CD4-positive, alpha-beta T cell treated with Interleukin-6 for 4 hours (primary cell): ENCODE measurements at regions not wholly inside any gene's neighbourhood (a gene's known extent, or its start where the extent isn't known, plus 50 kb on each side); places are given as distances from the start of the nearest gene placed in this dataset.

ENCODE experiments used
- DNase-seq: peaks from one replicate; pipeline ENCODE4 v3.0.0-alpha.2; 2020; ENCODE audit warnings: mixed read lengths

DNA sequence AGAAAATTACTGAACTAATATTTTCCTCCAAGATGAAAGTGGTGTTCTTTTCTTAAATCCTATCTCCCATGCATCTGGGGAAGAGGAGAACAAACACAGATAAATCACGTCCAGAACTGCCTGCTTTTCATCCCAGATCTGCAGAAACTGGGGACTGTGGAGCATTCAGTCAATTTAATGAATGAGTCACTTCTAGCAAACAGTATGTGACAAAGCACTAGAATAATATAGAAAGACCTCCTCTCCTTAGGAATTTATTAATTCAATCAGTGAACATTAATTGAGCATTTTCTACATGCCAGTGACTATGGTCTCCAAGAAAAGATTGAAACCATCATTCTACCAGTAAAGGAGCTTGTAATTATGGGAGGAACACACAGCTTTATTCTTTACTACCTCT is 693.4 kb upstream of the ID2 start:
- no peak for DNase-seq

DNA sequence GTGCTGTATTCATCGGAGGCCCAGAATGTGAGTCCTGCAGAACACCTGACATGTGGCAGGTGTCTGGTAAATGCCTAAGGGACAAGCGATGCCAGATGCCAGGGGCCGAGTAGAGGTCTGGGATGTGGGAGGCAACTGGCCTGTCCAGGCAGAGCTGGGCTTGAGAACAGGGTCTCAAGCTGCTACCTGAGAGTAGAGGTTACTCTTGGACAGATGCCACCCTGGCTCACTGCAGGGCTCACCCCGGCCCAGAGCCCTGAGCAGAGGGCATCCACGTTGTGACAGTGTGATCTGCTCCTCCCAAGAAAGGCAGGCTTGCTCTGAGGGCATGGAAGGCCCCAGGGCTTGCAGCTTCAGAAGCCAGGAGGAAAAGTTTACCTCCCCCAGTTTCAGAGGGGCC is 692.0 kb upstream of the ID2 start:
- DNase-seq: no peak

DNA sequence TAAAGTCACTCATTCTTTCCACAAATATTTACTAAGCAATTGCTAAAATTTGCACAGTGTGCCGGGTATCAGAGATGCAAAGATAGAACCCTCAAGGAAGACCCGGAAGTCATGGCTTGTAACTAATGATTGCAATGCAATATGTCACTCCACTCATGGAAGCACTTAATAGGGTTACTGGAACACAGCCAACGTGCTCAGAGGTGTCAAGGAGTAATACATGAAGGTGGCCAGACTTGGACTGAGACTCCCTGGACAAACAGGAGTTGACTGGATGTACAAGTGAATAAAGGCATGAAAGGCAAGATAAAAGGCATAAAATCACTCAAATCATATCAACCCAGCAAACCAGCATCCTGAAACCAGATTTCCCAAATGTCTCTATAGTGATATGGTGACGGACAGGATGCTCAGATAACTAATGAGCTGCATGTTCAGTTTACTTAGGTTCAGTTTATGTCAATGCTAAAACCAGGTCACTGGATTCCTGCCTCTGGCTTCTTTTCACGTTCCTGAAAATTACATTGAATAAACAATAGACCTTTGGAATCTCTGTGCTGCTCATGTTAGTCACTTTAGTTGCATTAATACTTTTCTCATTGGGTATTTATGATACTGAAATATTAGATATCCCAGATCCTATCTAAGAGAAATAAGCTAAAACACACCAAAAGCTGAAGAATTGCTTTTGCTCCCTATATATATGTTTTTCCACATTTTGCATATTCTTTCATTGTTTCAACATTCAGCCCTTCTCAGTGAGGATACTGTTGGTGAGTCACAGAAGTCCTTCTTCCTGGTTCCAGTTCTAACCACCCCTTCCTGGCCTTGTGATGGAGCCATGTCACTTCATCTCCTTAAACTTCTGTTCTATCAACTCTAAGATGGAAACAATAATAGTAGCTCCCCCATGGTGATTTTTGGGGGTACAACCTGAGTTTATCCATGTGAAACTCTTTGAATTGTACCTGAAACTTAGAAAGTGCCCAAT is 688.9 kb upstream of the ID2 start:
- no peak for DNase-seq

DNA sequence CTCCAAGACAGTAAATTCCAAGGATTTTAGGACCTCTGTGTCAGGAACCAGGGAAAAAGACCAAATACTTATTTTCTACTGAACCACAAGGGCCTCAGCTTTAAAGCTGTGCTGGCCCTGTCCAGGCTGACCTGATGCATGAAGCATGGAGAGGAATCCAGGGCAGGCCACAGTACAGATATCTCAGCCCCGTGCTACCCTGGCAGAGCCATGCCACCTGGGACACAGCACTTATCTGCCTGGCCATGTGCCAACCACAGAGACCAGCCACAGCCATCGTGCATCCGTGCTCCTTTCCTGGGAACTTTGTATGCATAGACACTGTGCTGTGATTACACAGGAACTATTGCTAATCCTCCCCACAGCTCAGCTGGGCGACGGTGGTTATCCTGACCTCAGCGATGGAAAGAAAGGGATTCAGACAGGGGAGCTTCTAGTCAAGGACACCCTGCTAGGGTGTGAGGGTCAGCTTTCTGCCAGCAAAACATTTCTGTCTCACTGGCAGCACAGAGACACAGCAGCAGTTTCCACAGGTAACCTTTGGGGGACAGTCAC is 687.4 kb upstream of the ID2 start:
- DNase-seq: no peak

DNA sequence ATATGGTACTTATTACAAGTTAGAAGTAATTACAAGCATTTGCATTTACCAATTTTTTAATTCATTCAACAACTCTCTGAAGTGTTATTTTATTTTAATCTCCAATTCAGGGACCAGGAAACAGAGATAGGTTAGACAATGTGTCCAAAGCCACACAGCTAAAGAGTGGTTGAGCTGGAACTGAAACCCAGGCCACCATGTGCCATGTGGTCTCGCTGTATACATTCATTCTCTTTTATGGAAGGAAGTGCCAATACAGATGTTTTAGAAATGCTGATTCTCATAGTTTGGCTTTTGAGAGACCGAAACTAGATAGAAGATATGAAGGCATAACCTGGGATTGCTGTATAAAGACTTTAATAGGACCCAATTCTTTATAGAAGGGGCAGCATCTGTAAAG is 684.6 kb upstream of the ID2 start:
- DNase-seq: no peak

DNA sequence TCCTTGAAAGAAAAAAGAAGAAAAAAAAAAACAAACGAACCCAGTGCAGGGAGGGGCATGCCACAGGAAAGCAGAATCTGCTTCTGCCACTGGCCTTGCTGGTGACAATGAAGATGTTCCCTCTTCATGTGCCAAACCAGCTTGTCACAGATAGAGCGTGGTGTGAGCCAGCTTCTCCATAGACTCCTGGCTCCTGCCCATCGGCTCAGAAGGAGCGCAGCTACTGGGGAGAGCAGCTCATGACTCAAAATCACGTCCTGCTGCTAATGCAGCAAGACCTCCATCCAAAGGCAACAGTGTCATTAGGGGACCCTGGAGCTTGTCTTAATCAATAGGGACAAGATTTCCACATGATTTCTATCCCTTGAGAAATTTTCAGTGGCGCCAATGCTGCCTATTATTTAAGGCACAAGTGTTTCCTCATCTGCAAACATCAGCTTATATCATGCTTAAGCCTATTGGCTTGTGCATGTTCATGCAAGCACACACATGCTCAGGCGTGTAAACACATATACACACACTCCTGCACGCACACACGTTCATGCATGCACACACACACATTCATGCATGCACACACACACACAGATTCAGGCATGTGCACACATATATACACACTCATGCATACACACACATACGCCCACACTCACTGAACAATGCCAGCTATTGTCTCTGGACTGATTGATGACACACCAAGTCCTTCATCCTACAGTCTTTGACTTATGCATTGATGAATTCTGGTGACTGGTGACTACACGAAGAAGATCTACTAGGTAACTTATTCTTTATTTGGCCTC is 682.0 kb upstream of the ID2 start:
- DNase-seq: no peak

DNA sequence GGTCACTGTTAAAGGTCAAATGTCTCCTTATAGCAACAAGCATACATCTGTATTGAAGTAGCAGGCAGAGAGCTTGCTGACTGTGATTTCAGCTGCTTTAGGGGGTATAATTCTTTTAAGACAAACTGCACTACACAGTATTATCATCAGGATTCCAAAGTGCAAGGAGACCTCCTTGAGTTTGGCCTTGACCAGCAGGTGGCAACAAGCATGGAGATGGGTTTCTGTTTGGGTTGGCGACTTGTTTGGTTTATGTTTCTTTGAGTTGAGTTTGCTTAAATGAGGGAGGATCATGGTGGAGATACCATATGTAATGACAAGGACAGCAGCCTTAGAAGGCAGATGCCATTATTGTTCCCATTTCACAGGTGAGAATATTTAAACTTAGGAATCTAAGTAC is 681.0 kb upstream of the ID2 start:
- no peak for DNase-seq

DNA sequence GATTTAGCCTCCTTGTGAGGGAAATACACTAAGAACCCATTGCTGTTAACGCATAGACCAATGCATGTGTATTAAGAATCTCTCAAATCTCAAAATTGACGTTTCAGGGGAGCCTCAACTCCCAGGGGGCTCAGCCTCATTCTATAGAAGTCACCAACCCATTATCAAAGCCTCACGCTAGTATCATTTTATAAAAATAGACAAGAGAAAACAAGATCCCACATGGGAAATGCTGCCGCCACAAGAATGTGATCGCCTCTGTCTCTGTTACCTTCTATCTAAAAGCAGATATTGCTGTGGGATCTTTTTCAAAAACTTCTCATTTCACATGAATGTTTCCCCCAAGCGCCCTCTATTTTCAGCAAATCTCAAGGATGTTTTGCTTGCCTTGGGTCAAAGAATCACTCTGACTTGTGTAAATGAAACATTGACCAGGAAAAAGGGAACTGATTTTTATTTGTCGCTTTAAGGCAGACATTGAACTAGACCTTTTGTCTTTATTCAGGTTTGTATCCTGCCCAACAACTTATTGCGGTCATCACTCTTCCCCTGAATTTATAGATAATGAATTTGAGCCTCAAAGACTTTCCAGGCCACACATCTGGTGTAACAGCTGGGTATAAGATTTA is 679.0 kb upstream of the ID2 start:
- DNase-seq: no peak

DNA sequence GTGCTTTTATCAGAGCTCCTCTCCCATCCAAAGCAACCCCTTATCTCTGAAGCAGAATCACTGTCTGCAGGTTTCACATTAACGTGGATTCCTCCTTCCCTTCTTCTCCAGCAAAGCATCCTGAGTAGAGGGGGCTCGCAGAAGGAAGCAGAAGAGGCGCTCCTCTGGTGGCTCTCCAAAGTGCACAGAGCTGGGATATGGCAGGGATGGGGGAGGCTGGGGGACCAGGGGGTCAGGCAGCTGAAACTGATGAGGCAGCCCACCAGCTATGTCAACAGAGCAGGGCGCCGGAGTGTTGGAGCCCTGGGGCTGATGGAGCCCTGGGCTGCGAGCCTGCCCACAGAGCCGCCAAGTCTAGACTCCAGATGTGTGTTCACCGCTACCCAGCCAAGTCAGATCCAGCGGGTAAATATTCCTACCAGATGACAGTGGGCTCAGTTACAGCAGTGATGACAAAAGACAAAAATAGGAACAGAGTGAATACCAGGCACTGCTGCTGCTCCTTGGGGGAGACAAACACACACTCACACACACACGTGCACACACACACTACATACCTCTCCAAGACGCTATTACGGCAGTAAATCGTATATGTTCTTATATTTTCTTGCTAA is 678.3 kb upstream of the ID2 start:
- DNase-seq: no peak

DNA sequence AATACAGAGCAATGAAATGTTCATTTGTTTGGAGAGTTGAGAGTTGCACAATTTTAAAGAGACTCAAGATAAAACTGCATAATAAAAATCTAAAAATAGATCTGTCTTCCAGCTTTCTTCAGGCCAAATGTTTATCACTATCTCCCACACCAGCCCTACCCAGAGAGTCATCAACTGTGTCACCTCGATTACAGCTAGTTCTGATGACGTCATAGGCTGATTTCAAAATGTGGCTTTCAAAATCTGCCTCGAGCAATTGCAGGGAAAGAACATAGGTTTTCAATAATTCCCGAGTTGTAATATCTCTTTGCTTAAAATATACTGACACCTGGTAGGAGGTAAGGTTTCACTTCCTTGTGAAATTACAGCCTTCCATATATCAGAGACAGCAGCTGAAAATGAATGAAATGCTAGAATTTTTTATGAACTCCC is 677.6 kb upstream of the ID2 start:
- no peak for DNase-seq

DNA sequence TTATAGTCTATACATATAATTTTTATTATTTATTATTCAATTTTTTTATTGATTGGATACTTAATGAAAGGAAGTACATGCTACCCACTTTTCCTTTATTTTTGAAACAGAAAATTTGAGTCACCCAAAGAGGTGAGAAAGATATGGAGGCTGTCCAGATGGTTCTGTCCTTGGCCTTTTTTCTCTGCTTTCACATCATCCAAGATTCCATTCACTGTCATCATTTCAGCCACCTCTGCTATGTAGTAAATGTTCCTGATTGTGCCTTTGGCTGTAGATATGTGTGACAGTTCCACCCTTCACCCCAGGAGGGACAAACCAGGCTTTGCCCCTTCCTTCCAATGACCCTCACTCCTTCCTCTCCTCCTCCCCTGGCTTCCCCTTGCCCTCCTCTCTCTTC is 675.7 kb upstream of the ID2 start:
- no peak for DNase-seq

DNA sequence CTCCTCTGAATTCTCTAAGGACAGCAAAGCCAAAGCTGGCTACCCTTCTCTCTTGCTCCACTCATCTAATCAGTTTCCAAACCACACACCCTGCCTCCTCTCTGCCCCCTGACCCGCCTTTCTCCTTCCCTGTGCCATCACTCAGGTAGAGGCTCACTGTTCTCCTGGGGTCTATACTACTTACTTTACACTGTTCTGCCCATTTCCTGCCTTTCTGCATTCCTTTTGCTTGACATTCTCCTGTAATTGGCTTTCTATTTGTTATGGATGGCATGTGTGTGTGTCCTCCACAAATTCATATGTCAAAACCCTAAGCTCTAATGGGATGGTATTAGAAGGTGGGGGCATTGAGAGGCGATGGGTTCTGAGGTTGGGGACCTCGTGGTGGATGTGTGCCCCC is 675.2 kb upstream of the ID2 start:
- no peak for DNase-seq

DNA sequence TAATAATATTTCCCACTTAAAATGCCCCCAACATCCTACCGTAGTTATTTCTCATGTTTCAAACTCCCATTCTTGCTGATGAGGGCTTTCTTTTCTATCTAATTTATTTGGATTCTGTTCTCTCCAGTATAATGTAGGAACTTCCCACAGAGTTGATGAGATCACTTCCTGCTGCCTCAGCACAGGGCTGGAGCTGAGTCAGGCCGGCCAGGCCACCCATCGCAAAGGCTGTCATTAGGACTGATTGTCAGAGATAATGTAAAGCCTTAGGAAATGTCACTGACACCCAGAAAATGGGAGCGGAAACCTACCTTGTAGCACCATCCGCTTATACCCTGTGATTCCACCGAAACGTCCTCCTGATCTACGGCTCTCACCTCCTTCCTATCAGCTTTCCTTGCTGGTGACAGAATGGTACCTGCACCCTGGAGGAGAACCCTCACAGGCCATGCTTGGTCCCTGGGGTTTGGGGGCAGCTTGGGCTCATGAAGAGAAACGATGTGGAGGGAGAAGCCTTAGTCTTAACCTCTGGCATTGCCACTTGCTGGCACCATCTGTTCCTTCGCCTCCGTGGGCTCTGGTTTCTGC is 672.8 kb upstream of the ID2 start:
- no peak for DNase-seq

DNA sequence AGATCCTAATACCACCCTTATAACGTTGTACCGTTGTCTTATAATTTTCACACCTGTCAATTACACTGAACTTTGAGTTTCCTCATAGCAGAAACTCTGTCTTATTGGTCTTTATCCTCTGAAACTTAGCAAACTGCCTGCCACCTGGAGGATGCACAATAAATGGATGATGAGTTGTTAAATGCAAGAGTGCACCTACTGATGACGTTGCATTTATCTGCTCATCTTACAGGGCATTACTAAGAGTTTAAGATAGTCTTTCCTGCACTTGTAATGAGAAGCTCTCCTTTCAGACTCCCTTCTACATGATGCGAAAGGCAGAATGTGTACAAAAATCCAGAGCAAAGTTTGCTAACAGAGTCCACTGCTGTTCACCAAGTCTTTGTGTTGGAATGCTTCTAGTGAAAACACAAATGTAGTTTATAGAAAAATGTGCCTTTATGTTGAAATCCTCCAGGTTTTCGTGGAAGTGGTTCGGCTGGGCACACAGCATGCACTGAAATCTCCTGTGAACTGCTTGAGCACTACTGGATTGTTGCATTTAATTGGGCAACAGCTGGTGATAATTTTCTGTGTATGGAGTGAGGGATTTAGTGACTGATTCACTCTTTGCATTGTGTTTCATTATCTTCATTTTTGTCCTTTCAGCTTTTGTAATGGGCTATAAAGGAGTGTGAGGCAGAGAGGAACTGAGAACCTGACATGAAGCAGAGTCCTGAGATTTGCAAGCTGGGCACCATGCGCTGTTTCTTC is 665.8 kb upstream of the ID2 start:
- no peak for DNase-seq

DNA sequence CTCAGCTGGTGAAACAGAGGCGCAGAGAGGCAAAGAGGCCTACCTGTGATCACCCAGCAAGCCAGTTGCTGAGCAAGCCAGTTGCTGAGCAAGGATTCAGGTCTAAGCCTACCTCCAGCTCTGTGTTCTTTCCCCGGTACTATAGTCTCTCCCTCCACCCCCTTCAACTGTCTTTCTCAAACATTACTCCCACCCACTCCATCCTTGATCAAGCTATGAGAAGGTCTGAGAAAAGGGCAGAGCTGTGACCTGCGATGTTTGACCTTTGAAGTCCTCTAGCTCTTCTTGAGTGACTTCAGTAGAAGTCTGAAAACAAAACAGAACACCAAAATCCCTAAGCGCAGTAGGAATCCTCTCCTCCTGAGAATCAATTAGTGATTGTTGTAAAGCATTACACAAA is 665.2 kb upstream of the ID2 start:
- DNase-seq: no peak

DNA sequence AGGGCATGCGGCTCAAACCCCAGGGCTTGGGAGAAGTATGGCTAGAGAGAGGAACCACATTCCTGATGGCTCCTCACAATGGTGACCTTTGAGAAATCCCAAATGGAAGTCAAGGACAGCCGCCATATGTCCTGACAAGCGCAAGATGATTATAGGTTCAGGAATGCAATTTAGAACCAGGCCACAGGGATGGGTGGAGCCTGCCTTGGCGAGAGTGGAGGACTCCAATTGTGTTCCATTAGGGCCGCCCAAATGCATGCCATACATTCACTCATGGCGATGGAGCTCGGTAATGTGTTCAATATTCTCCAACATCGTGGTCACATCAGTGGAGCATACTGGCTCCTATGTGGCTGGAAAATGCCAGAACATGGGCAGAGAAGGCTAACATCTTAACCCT is 662.9 kb upstream of the ID2 start:
- no peak for DNase-seq

DNA sequence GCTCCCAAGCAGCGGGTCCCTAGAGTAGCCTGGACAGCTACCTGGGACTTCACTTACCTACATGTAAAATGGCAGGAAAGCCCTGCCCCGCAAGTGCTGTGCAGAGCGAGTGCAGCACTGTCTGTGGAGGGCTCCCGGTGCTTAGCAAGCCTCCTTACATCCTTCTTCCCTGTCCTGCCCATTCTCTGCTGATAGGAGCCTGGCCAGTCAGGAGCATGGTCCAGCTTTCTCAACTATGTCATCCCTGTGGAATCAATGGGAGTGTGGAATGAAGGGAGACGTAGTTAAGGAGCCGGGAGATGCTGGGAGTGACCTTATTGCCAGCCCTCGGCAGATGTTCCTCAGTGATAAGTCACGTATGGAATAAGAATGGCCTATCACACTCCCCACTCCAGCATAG is 661.9 kb upstream of the ID2 start:
- DNase-seq: no peak

DNA sequence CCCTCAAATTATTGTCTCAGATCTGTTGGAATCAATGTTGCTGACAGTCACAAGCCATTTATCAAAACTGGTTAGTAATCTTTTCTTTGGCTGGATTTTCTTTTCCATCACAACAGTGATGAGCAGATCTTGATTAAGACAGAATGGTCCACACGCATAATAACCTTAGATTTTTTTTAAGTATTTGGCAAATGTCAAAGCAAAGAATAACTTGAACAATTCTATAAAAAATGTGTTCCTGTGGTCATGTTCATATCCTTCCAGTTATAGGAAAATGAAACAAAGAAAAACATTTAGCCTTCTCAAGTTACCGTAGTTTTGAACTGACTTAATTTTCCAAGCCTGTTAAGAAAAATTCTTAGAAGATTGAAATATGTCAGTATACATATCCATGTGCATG is 659.9 kb upstream of the ID2 start:
- no peak for DNase-seq

DNA sequence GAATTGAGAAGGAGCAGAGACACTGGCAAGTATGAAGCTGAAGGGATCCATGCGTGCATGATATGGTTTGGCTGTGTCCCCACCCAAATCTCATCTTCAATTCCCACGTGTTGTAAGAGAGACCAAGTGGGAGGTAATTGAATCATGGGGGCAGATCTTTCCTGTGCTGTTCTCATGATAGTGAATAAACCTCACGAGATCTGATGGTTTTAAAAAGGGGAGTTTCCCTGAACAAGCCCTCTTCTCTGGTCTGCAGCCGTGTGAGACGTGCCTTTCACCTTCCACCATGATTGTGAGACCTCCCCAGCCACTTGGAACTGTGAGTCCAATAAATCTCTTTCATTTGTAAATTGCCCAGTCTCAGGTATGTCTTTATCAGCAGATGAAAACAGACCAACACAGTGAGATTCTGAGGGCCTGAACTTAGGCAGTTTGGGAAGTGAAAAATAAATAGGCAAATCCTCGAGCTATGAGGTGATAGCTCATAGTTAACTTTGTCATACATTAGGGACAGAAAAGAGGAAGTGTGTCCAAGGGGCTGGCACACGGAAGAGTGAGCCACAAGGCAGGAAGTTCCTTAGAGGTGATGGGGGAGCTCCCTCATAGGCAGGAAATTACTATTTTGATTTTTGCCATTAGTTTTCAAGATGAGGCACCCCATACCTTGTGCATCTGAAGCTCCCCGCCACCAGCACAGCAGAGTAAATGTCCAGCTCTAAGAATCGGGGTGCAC is 658.8 kb upstream of the ID2 start:
- no peak for DNase-seq

DNA sequence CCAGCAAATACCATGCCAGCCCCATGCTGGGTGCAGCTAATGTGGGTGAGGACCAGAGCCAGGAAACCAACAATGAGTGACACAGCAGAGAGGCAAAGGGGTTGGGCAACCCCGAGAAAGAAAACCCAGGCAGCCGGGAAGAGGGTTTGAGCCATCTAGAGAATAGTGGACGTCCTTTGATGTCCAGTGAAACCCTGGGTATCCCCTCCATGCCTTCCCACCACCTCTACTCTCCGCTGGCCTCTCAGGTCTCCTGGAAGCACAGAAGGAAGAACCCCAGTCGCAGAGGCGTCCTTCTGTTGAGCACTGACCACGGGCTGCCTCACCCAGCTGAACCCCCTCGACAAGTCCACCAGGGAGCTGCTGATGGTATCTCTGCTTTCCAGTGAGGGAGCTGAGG is 657.4 kb upstream of the ID2 start:
- DNase-seq: no peak

DNA sequence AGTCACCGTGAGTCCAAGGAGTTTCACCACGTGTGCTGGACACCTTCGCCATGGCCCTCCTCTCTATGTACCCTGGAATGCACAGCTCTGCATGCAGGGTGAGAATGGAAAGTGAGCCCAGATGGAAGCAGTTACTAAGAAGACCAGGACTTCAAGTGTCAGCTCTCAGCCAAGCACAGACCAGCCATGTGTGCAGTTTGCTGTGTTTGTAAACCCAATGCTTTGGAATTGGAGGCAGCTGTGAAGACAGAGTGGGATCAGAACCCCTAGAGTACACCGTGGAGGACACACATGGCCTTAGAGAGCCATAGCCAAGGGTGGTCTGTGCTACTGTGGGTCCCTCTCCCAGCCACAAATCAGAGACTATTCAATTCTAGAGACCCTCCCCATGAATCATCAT is 655.5 kb upstream of the ID2 start:
- no peak for DNase-seq
